ENCODE measurements at regions not wholly inside any gene's neighbourhood (a gene's known extent, or its start where the extent isn't known, plus 50 kb on each side); places are given as distances from the start of the nearest gene placed in this dataset.

DNA sequence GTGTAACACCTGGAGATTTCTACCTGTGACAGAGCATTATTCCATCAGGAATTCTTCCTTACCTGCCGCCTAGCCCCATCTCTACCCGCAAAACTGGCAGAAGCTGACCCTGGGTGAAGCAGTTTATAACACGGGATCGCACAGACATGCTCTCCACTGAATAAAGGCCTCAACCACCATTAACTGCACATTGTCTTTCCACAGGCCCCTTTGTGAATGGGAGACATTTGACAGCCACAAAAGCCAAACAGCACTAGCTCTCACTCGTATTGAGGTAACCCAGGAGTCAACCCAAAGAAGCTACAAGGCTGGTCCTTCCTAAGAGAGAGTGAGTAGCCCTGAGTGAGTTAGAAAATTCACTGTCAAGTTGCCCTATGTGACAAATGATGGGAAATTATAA is 135.6 kb downstream of the RCN1 start:
- Histone ChIP-seq H3K36me3 (ENCODE audit: control insufficient read depth, insufficient read depth, low read length) (no peaks in the 10 kb centered on the region), H3K4me3 (ENCODE audit: insufficient read depth, low read depth, low read length, poor library complexity, severe bottlenecking) (no peak overlapping the region), H3K4me1 (ENCODE audit: control insufficient read depth, insufficient read depth, low read length, poor library complexity, severe bottlenecking) (no peaks in the 10 kb centered on the region), H3K27me3 (replicated peaks; ENCODE audit: control insufficient read depth, insufficient read depth, low read length, poor library complexity, severe bottlenecking) (no peaks in the 10 kb centered on the region), H3K9me3 (ENCODE audit: control insufficient read depth, low read length) (no peaks in the 10 kb centered on the region), H3K27ac (ENCODE audit: insufficient read depth, low read length, poor library complexity, severe bottlenecking) (no peak overlapping the region)
- no peak for DNase-seq

DNA sequence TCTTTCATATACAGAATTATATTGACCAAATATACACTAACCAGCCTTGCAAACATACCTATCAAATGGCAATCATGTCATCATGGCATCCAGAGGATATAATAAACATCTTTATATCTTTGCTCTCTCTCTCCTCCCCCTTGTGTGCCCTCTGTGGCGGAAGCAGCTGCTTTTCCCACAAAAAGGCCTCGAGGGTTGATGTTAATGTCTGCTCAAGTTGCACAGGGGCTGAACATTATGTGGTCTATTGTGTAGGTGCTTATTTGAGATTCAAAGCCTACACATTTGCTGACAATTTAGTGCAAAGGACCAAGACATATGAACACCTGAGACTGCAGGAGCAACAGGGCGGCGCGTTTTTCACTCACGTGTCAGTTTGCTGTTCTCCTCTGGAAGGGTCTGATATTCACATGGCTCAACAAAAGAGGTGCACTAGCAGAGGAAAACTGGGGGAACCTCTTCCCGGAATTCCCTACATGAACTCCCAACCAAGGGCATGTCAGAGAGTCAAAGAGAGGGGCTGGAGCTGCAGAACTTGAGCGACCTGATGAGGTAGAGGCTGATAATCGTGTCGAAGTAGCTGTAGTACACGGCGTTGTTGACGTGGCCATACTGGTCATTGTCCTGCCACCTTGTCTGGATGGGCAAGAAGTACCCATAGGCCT is 138.8 kb downstream of the RCN1 start:
- no peaks in the 10 kb centered on the region for H3K9me3 ChIP-seq (ENCODE audit: control insufficient read depth, low read length)
- no peaks in the 10 kb centered on the region for H3K36me3 ChIP-seq (ENCODE audit: control insufficient read depth, insufficient read depth, low read length)
- H3K27ac ChIP-seq (ENCODE audit: insufficient read depth, low read length, poor library complexity, severe bottlenecking): no peak overlapping the region
- no peak overlapping the region for H3K4me3 ChIP-seq (ENCODE audit: insufficient read depth, low read depth, low read length, poor library complexity, severe bottlenecking)
- H3K27me3 ChIP-seq (replicated peaks; ENCODE audit: control insufficient read depth, insufficient read depth, low read length, poor library complexity, severe bottlenecking): no peaks in the 10 kb centered on the region
- H3K4me1 ChIP-seq (ENCODE audit: control insufficient read depth, insufficient read depth, low read length, poor library complexity, severe bottlenecking): no peaks in the 10 kb centered on the region
- no peak for DNase-seq

DNA sequence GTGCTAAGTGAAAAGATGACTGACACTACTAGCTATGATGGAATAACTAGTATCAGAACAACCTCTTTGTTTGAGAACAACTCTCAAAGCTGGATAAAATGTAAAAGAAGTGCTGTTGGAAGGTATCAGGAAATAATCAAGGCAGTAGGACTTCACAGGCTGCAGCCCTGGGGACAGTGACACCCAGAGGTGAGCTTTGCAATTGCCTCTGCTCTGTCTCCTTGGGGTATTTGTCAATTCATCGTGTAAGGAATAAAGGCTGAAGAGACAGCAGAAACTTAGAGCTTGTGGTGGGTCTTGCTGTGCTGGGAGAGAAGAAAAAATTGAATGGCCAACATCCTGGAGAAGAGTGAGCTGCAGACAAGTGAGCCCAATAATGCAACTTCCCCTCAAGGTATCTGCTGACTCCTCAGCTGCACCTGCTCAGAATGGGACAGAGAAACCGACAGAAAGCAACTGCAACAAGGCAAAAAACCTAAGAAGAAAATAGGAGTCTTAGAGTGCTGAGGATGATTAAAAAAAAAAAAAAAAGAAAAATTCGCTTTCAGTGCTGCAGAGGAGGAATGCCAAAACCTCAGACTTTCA is 141.1 kb downstream of the RCN1 start:
- no peak overlapping the region for H3K27ac ChIP-seq (ENCODE audit: insufficient read depth, low read length, poor library complexity, severe bottlenecking)
- H3K4me1 ChIP-seq (ENCODE audit: control insufficient read depth, insufficient read depth, low read length, poor library complexity, severe bottlenecking): no peaks in the 10 kb centered on the region
- H3K27me3 ChIP-seq (replicated peaks; ENCODE audit: control insufficient read depth, insufficient read depth, low read length, poor library complexity, severe bottlenecking): no peaks in the 10 kb centered on the region
- no peaks in the 10 kb centered on the region for H3K9me3 ChIP-seq (ENCODE audit: control insufficient read depth, low read length)
- no peaks in the 10 kb centered on the region for H3K36me3 ChIP-seq (ENCODE audit: control insufficient read depth, insufficient read depth, low read length)
- DNase-seq: no peak
- H3K4me3 ChIP-seq (ENCODE audit: insufficient read depth, low read depth, low read length, poor library complexity, severe bottlenecking): no peak overlapping the region

DNA sequence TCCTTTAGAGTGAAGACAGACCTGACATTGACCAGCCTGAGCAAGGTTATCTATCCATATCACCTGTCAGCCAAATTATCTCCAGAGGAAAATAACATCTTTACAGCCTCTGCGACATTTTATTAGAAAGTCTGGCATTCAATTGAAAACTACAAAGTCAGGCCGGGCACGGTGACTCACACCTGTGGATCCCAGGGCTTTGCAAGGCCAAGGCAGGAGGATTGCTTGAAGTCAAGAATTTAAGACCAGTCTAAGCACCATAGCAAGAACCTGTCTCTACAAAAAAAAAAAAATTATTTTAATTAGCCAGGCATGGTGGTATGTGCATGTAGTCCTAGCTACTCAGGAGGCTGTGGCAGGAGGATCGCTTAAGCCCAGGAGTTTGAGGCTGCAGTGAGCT is 141.6 kb downstream of the RCN1 start:
- no peak for DNase-seq
- Histone ChIP-seq H3K27ac (ENCODE audit: insufficient read depth, low read length, poor library complexity, severe bottlenecking) (no peak overlapping the region), H3K36me3 (ENCODE audit: control insufficient read depth, insufficient read depth, low read length) (no peaks in the 10 kb centered on the region), H3K9me3 (ENCODE audit: control insufficient read depth, low read length) (no peaks in the 10 kb centered on the region), H3K27me3 (replicated peaks; ENCODE audit: control insufficient read depth, insufficient read depth, low read length, poor library complexity, severe bottlenecking) (no peaks in the 10 kb centered on the region), H3K4me1 (ENCODE audit: control insufficient read depth, insufficient read depth, low read length, poor library complexity, severe bottlenecking) (no peaks in the 10 kb centered on the region), H3K4me3 (ENCODE audit: insufficient read depth, low read depth, low read length, poor library complexity, severe bottlenecking) (no peak overlapping the region)

DNA sequence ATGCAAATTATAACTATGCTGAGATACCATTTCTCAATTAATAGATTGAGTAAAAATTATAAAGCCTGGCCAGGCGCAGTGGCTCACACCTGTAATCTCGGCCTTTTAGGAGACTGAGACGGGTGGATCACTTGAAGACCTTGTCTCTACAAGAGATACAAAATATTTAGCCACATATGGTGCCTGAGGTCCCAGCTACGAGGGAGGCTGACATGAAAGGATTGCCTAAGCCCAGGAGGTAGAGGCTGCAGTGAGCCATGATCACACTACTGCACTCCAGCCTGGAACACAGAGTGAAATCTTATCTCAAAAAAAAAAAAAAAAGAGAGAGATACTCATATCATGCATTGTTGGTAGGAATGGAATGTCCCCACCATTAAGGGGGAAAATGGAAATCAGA is 142.4 kb downstream of the RCN1 start:
- H3K27ac ChIP-seq (ENCODE audit: insufficient read depth, low read length, poor library complexity, severe bottlenecking): no peak overlapping the region
- H3K27me3 ChIP-seq (replicated peaks; ENCODE audit: control insufficient read depth, insufficient read depth, low read length, poor library complexity, severe bottlenecking): no peaks in the 10 kb centered on the region
- DNase-seq: no peak
- H3K9me3 ChIP-seq (ENCODE audit: control insufficient read depth, low read length): no peaks in the 10 kb centered on the region
- H3K4me1 ChIP-seq (ENCODE audit: control insufficient read depth, insufficient read depth, low read length, poor library complexity, severe bottlenecking): no peaks in the 10 kb centered on the region
- no peak overlapping the region for H3K4me3 ChIP-seq (ENCODE audit: insufficient read depth, low read depth, low read length, poor library complexity, severe bottlenecking)
- H3K36me3 ChIP-seq (ENCODE audit: control insufficient read depth, insufficient read depth, low read length): no peaks in the 10 kb centered on the region

DNA sequence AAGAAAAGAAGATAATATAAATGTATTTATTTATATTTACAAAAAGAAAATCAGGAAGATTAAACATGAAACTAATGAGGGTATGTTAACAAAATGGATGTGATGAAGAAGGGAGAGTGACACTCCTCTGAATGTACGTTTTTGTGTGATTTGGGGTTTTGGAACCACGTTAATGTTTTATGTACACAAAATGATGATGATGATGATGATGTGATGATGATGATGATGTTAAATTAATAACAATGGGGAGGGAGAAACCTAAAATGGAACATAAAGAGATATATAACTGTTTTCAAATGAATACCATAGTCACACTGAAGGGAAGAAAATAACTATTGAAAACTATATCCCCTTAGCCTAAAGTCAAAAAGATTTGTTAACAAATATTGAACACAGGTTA is 143.1 kb downstream of the RCN1 start:
- no peaks in the 10 kb centered on the region for H3K4me1 ChIP-seq (ENCODE audit: control insufficient read depth, insufficient read depth, low read length, poor library complexity, severe bottlenecking)
- H3K27me3 ChIP-seq (replicated peaks; ENCODE audit: control insufficient read depth, insufficient read depth, low read length, poor library complexity, severe bottlenecking): no peaks in the 10 kb centered on the region
- no peaks in the 10 kb centered on the region for H3K36me3 ChIP-seq (ENCODE audit: control insufficient read depth, insufficient read depth, low read length)
- no peak for DNase-seq
- H3K9me3 ChIP-seq (ENCODE audit: control insufficient read depth, low read length): no peaks in the 10 kb centered on the region
- H3K27ac ChIP-seq (ENCODE audit: insufficient read depth, low read length, poor library complexity, severe bottlenecking): no peak overlapping the region
- H3K4me3 ChIP-seq (ENCODE audit: insufficient read depth, low read depth, low read length, poor library complexity, severe bottlenecking): no peak overlapping the region

DNA sequence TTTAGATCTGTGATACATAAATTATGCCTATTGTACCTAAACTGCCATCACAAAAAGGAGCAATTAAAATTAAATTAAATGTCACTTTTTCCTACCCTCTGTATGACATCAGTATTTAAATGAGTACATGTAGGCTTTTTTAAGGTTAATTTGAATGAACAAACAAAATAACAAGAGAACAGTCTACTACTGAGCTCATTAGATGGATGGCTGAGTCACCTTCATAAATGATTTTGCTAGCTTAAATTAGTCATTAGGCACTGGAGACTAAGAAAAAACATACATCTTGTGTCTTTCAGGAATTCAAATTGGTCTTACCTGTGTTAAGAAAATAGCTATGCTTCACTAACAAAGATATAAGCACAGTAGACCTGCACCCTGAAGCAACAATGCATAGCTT is 153.6 kb downstream of the RCN1 start:
- no peak overlapping the region for H3K4me3 ChIP-seq (ENCODE audit: insufficient read depth, low read depth, low read length, poor library complexity, severe bottlenecking)
- H3K36me3 ChIP-seq (ENCODE audit: control insufficient read depth, insufficient read depth, low read length): no peaks in the 10 kb centered on the region
- H3K27ac ChIP-seq (ENCODE audit: insufficient read depth, low read length, poor library complexity, severe bottlenecking): no peak overlapping the region
- H3K27me3 ChIP-seq (replicated peaks; ENCODE audit: control insufficient read depth, insufficient read depth, low read length, poor library complexity, severe bottlenecking): no peaks in the 10 kb centered on the region
- no peak for DNase-seq
- no peaks in the 10 kb centered on the region for H3K4me1 ChIP-seq (ENCODE audit: control insufficient read depth, insufficient read depth, low read length, poor library complexity, severe bottlenecking)
- no peaks in the 10 kb centered on the region for H3K9me3 ChIP-seq (ENCODE audit: control insufficient read depth, low read length)

DNA sequence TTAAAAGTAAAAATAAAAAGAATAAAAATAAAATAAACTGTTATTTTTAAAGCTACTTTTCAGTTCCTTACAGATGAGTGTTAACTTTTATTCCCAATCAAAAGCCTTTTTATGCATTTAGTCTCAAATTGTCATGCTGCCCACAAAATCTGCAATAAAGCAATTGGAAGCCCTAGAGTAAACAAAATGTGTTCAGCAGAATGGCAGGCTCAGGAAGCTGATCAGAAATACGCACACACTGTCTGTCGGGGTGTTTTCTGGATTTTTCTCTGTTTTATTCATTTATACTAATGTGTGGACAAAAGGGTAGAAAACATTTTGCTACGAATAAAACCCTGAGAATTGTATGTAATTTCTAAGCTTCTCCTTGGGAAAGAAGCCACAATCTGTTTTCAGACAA is 162.8 kb downstream of the RCN1 start:
- Histone ChIP-seq H3K27me3 (replicated peaks; ENCODE audit: control insufficient read depth, insufficient read depth, low read length, poor library complexity, severe bottlenecking) (no peaks in the 10 kb centered on the region), H3K4me3 (ENCODE audit: insufficient read depth, low read depth, low read length, poor library complexity, severe bottlenecking) (no peak overlapping the region), H3K27ac (ENCODE audit: insufficient read depth, low read length, poor library complexity, severe bottlenecking) (no peak overlapping the region), H3K4me1 (ENCODE audit: control insufficient read depth, insufficient read depth, low read length, poor library complexity, severe bottlenecking) (no peaks in the 10 kb centered on the region), H3K36me3 (ENCODE audit: control insufficient read depth, insufficient read depth, low read length) (no peaks in the 10 kb centered on the region), H3K9me3 (ENCODE audit: control insufficient read depth, low read length) (no peaks in the 10 kb centered on the region)
- DNase-seq: no peak

DNA sequence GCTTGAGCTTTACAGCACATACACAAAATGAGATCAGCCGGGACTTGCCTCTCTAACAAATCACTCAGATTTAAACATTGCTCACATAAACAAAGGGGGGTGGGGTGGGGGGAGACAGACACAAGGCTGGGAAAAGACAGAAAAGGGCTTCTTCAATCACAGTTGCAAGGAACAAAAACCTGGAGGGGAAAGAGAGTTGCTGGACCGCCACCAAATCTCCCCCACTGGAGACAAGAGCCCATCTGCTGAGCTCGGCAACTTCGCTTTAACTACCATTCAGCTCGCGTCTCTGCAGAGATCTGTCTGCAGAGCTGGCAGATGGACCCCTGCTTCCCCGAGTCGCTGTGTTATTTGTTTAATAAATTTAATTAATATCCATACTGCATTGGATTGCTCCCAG is 165.0 kb downstream of the RCN1 start:
- Histone ChIP-seq H3K4me1 (ENCODE audit: control insufficient read depth, insufficient read depth, low read length, poor library complexity, severe bottlenecking) (no peaks in the 10 kb centered on the region), H3K4me3 (ENCODE audit: insufficient read depth, low read depth, low read length, poor library complexity, severe bottlenecking) (no peak overlapping the region), H3K36me3 (ENCODE audit: control insufficient read depth, insufficient read depth, low read length) (no peaks in the 10 kb centered on the region), H3K27me3 (replicated peaks; ENCODE audit: control insufficient read depth, insufficient read depth, low read length, poor library complexity, severe bottlenecking) (no peaks in the 10 kb centered on the region), H3K9me3 (ENCODE audit: control insufficient read depth, low read length) (no peaks in the 10 kb centered on the region), H3K27ac (ENCODE audit: insufficient read depth, low read length, poor library complexity, severe bottlenecking) (no peak overlapping the region)
- no peak for DNase-seq

DNA sequence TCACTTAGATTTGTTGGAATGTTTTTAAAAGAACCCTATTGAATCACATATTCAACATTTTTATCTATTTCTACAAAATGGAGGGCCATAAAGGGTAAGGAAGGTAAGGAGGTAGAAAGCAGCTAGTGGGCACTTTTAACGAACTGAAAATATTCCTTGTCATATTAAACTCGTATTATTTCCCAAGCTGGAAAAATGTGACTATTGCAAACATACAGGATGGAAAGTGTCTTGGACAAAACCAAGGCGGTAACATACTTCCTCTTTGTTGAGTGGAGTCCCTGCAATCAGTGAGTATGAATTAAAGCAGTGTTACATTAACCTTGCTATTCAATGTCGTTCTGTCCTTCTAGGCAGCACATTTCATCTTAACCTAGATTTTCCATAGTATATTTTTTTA is 165.6 kb downstream of the RCN1 start:
- Histone ChIP-seq H3K27ac (ENCODE audit: insufficient read depth, low read length, poor library complexity, severe bottlenecking) (no peak overlapping the region), H3K4me1 (ENCODE audit: control insufficient read depth, insufficient read depth, low read length, poor library complexity, severe bottlenecking) (no peaks in the 10 kb centered on the region), H3K9me3 (ENCODE audit: control insufficient read depth, low read length) (no peaks in the 10 kb centered on the region), H3K36me3 (ENCODE audit: control insufficient read depth, insufficient read depth, low read length) (no peaks in the 10 kb centered on the region), H3K4me3 (ENCODE audit: insufficient read depth, low read depth, low read length, poor library complexity, severe bottlenecking) (no peak overlapping the region), H3K27me3 (replicated peaks; ENCODE audit: control insufficient read depth, insufficient read depth, low read length, poor library complexity, severe bottlenecking) (no peaks in the 10 kb centered on the region)
- DNase-seq: no peak

Measured in effector memory CD4-positive, alpha-beta T cell (primary cell).